BE2C (cell line): ENCODE measurements at regions not wholly inside any gene's neighbourhood (a gene's known extent, or its start where the extent isn't known, plus 50 kb on each side); places are given as distances from the start of the nearest gene placed in this dataset.

ENCODE experiments used
- DNase-seq: peaks from one replicate; pipeline ENCODE4 v3.0.0-alpha.2; 2020
- H3K27me3 ChIP-seq: fragments of 250-450 bp; sonication (Bioruptor Pico); 2 replicates; pipeline ENCODE4 v1.5.1; 2020; ENCODE audit warnings: mild to moderate bottlenecking
- H3K36me3 ChIP-seq: fragments of 250-450 bp; sonication (Bioruptor Pico); 2 replicates; pipeline ENCODE4 v1.5.1; 2020; ENCODE audit warnings: mild to moderate bottlenecking
- H3K4me1 ChIP-seq: fragments of 250-450 bp; sonication (Bioruptor Pico); 2 replicates; pipeline ENCODE4 v1.5.1; 2020
- H3K4me3 ChIP-seq: 2 replicates; pipeline ENCODE4 v1.5.1; 2011; ENCODE audit warnings: low read depth, low read length
- H3K9me3 ChIP-seq: fragments of 250-450 bp; sonication (Bioruptor Pico); 2 replicates; pipeline ENCODE4 v1.5.1; 2020
- CTCF ChIP-seq: IDR thresholded peaks from 2 replicates; pipeline ENCODE4 v1.5.1; 2012; ENCODE audit warnings: mild to moderate bottlenecking, low read depth, low read length

DNA sequence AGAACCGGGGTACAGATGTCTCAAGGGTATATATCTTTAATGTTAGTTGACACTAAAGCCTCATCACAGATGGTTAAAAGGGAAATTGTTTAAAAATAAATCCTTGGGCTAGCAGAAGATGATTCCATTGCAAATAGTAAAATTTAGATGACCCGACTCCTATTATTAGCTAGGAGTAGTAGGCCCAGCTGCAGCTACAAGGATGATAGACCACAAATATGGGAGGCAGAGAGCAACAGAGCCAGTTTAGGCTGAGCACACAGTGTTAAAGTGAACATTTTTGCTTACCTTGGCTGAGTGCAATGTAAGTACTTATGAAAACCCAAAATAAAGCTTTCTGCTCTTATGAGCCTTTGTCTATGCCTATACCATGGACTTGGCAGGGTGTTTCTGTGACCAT lies 100.5 kb upstream of the COL11A1 start:
- Histone ChIP-seq H3K36me3 (no peaks in the 10 kb centered on the region), H3K9me3 (no peaks in the 10 kb centered on the region), H3K27me3 (no peaks in the 10 kb centered on the region), H3K4me3 (no peak overlapping the region), H3K4me1 (peaks cover 7% of the 10 kb centered on the region; the same call in 1 of the 2 replicates)
- TF ChIP-seq CTCF, result no peak
- no peak for DNase-seq

- Histone ChIP-seq H3K36me3 (no peaks in the 10 kb centered on the region), H3K4me1 (no peaks in the 10 kb centered on the region; the same call in 1 of the 2 replicates), H3K27me3 (no peaks in the 10 kb centered on the region), H3K4me3 (no peak overlapping the region), H3K9me3 (no peaks in the 10 kb centered on the region)
- TF ChIP-seq CTCF, result no peak
- no peak for DNase-seq
Observed at GRCh38 chr1:103199001-103199400, 90.7 kb upstream of the COL11A1 start.

DNA sequence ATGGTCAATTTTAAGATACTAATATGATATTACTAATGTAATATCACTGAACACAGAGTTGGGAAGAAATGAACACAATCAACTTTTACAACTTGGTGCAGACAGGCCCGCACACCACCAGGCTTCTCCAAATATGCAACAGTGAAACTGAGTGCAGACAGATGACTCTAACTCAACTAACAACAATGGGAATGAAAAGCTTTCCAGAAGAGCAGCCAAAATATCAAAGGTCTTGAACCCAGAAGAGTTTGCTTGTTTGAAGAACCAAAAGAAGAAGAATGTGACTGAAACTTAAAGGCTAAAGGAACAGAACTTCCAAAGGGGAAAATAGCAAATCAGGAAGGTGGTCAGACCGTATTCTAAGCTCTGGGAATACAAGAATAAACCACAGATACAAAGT lies 89.8 kb upstream of the COL11A1 start:
- Histone ChIP-seq H3K4me3 (no peak overlapping the region), H3K27me3 (no peaks in the 10 kb centered on the region), H3K4me1 (no peaks in the 10 kb centered on the region; the same call in 1 of the 2 replicates), H3K9me3 (no peaks in the 10 kb centered on the region), H3K36me3 (no peaks in the 10 kb centered on the region)
- DNase-seq, result no peak
- TF ChIP-seq CTCF, result no peak

GRCh38 chr1:103197216-103197615 lies 88.9 kb upstream of the COL11A1 start:
- TF ChIP-seq CTCF, result no peak
- Histone ChIP-seq H3K27me3 (no peaks in the 10 kb centered on the region), H3K4me3 (no peak overlapping the region), H3K4me1 (no peaks in the 10 kb centered on the region; the same call in 1 of the 2 replicates), H3K9me3 (no peaks in the 10 kb centered on the region), H3K36me3 (no peaks in the 10 kb centered on the region)
- no peak for DNase-seq

GRCh38 chr1:103194984-103195383 lies 86.7 kb upstream of the COL11A1 start:
- DNase-seq, result no peak
- TF ChIP-seq CTCF, result no peak
- no peaks in the 10 kb centered on the region for H3K27me3 ChIP-seq
- H3K9me3 ChIP-seq, result no peaks in the 10 kb centered on the region
- no peaks in the 10 kb centered on the region for H3K36me3 ChIP-seq
- H3K4me1 ChIP-seq, result peaks cover 2% of the 10 kb centered on the region
- H3K4me3 ChIP-seq, result no peak overlapping the region

GRCh38 chr1:103194060-103194459 lies 85.7 kb upstream of the COL11A1 start:
- H3K36me3 ChIP-seq, result no peaks in the 10 kb centered on the region
- H3K9me3 ChIP-seq, result no peaks in the 10 kb centered on the region
- no peak overlapping the region for H3K4me3 ChIP-seq
- no peaks in the 10 kb centered on the region for H3K27me3 ChIP-seq
- peaks cover 2% of the 10 kb centered on the region for H3K4me1 ChIP-seq
- no peak for DNase-seq
- no peak for TF ChIP-seq CTCF
